ENCODE measurements at regions not wholly inside any gene's neighbourhood (a gene's known extent, or its start where the extent isn't known, plus 50 kb on each side); places are given as distances from the start of the nearest gene placed in this dataset.
"Not testable (repeated sequence)": the region's sequence is repeated elsewhere in the genome, so short reads cannot be mapped to it uniquely, and the experiment has no call there.

DNA sequence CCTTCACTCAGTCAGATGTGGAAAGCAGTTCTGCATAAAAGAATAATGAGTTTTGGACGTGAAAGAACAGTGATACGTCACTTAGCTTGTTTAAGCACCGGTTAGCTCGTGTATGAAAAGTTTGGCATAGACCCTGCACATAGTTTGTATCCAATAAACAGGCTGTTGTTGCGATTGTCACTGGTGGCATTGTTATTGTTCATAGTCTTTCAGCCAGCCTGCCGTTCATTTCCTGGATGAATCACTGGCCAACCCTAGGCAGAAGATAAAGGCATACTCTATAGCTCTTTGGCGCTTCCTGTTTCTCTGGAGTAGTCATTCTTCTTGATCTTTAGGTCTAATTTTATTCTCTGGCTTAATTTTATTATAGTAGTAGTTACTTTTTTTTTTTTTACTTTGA lies 57.8 kb upstream of the ANKRD30A start:
- Histone ChIP-seq H3K4me1 (no peaks in the 10 kb centered on the region), H3K27ac (no peak overlapping the region), H3K27me3 (no peaks in the 10 kb centered on the region), H3K4me3 (no peak overlapping the region), H3K36me3 (no peaks in the 10 kb centered on the region), H3K9me3 (peaks cover 0 to 5% (median 0%) of the 10 kb centered on the region in 4 donors)
- WGBS, 2 donors: 82 to 86% methylated on average over 7 of the region's 7 CpGs
- ATAC-seq (ENCODE audit: low FRiP score in 2 of 2) (no peak), DNase-seq (no peak)
- TF ChIP-seq POLR2AphosphoS5 (IDR thresholded peaks at IDR 0.05) (no peak), POLR2A (IDR thresholded peaks at IDR 0.05) (no peak), EP300 (IDR thresholded peaks at IDR 0.05) (no peak)
- TF ChIP-seq, protein P1, sequence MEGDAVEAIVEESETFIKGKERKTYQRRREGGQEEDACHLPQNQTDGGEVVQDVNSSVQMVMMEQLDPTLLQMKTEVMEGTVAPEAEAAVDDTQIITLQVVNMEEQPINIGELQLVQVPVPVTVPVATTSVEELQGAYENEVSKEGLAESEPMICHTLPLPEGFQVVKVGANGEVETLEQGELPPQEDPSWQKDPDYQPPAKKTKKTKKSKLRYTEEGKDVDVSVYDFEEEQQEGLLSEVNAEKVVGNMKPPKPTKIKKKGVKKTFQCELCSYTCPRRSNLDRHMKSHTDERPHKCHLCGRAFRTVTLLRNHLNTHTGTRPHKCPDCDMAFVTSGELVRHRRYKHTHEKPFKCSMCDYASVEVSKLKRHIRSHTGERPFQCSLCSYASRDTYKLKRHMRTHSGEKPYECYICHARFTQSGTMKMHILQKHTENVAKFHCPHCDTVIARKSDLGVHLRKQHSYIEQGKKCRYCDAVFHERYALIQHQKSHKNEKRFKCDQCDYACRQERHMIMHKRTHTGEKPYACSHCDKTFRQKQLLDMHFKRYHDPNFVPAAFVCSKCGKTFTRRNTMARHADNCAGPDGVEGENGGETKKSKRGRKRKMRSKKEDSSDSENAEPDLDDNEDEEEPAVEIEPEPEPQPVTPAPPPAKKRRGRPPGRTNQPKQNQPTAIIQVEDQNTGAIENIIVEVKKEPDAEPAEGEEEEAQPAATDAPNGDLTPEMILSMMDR (IDR thresholded peaks at IDR 0.05): no peak

DNA sequence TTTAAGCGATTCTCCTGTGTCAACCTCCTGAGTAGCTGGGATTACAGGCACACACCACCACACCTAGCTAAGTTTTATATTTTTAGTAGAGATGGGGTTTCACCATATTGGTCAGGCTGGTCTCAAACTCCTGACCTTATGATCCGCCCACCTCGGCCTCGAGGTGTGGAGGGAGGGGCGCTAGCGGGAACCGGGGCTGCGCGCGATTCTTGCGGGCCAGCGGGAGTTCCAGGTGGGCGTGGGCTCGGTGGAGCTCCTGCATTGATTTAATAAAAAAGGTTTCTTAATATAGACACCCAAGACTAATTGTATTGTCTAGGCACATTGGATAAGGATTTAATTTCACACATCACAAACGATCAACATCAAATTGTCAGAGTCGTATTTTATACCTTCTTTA lies 63.1 kb upstream of the ANKRD30A start:
- 91 to 92% methylated on average over 16 of the region's 16 CpGs for WGBS, 2 donors
- not testable (repeated sequence) for H3K27me3 ChIP-seq; H3K4me3 ChIP-seq; H3K36me3 ChIP-seq; H3K27ac ChIP-seq; H3K4me1 ChIP-seq; ATAC-seq (ENCODE audit: low FRiP score in 2 of 2); H3K9me3 ChIP-seq
- peak in 1 of 2 donors; percentile 46 for DNase-seq

DNA sequence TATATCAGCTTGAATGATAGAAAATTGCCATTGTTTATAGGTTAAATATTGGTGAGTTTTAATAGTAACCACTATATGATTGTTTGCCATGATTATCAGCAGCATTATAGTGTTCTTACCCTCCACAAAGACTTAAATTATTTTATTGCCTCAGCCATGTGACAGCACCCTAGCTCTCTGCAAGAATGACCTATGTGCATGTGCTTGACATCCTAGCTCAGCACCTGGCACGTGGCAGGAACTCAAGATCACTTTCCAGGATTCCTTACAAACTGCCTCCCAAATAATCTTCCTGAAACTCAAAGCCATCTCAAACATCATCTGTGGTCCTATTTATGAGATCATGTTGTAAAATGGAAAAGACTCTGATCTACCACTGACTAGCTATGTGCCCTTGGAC lies 68.1 kb upstream of the ANKRD30A start:
- WGBS, 2 donors: 6 to 10% methylated on average over 1 of the region's 1 CpG
- Histone ChIP-seq H3K4me1 (no peaks in the 10 kb centered on the region), H3K9me3 (no peaks in the 10 kb centered on the region), H3K36me3 (no peaks in the 10 kb centered on the region), H3K4me3 (no peak overlapping the region), H3K27ac (no peak overlapping the region), H3K27me3 (no peaks in the 10 kb centered on the region)
- no peak for DNase-seq
- TF ChIP-seq POLR2AphosphoS5 (IDR thresholded peaks at IDR 0.05): no peak
- no peak for TF ChIP-seq POLR2A (IDR thresholded peaks at IDR 0.05)
- TF ChIP-seq, protein P1 (IDR thresholded peaks at IDR 0.05): no peak
- no peak for TF ChIP-seq EP300 (IDR thresholded peaks at IDR 0.05)
- ATAC-seq (ENCODE audit: low FRiP score in 2 of 2): no peak

DNA sequence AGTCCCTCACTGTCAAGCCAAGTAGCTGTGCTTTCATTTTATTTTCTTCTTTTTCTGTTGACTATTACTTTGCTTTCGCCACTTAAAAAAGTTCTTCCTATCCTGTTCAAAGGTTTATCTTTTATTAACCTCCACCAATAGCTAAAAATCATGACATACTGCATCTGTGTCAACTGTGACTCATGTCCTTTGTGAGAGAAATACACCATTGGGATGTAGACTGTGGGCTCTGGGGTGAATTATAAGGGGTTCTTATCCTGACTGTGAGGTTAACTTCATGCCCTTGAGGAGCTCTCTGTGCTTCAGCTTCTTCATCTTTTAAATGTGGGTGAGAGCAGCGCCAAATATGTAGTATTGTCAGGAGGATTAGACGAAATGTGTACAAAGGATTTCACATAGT lies 71.9 kb upstream of the ANKRD30A start:
- TF ChIP-seq, protein P1 (IDR thresholded peaks at IDR 0.05): no peak
- no peak for TF ChIP-seq POLR2AphosphoS5 (IDR thresholded peaks at IDR 0.05)
- TF ChIP-seq EP300 (IDR thresholded peaks at IDR 0.05): no peak
- no peak for TF ChIP-seq POLR2A (IDR thresholded peaks at IDR 0.05)

DNA sequence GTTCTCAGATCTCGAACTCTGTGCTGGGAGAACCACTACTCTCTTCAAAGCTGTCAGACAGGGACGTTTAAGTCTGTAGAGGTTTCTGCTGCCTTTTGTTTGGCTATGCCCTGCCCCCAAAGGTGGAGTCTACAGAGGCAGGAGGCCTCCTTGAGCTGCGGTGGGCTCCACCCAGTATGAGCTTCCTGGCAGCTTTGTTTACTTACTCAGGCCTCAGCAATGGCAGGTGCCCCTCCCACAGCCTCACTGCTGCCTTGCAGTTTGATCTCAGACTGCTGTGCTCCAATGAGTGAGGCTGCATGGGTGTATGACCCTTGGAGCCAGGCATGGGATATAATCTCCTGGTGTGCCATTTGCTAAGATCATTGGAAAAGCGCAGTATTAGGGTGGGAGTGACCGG lies 75.4 kb upstream of the ANKRD30A start:
- DNase-seq; H3K27me3 ChIP-seq; H3K9me3 ChIP-seq; H3K27ac ChIP-seq; ATAC-seq (ENCODE audit: low FRiP score in 2 of 2); H3K4me3 ChIP-seq; H3K36me3 ChIP-seq; H3K4me1 ChIP-seq: not testable (repeated sequence)
- 74 to 79% methylated on average over 5 of the region's 5 CpGs for WGBS, 2 donors

More for the DNA sequence above, 71.9 kb upstream of the ANKRD30A start:
- ATAC-seq (ENCODE audit: low FRiP score in 2 of 2): no peak
- Histone ChIP-seq H3K4me3 (no peak overlapping the region), H3K27me3 (no peaks in the 10 kb centered on the region), H3K4me1 (no peaks in the 10 kb centered on the region), H3K36me3 (no peaks in the 10 kb centered on the region), H3K9me3 (peaks cover 0 to 10% (median 4%) of the 10 kb centered on the region in 4 donors), H3K27ac (no peak overlapping the region)
- 76 to 82% methylated on average over 3 of the region's 3 CpGs for WGBS, 2 donors
- DNase-seq: no peak

DNA sequence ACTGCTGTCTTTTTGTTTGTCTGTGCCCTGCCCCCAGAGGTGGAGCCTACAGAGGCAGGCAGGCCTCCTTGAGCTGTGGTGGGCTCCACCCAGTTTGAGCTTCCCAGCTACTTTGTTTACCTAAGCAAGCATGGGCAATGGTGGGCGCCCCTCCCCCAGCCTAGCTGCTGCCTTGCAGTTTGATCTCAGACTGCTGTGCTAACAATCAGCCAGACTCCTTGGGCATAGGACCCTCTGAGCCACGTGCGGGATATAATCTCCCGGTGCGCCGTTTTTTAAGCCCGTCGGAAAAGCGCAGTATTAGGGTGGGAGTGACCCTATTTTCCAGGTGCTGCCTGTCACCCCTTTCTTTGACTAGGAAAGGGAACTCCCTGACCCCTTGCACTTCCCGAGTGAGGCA lies 81.1 kb upstream of the ANKRD30A start:
- not testable (repeated sequence) for H3K27ac ChIP-seq; H3K9me3 ChIP-seq; DNase-seq; H3K36me3 ChIP-seq; H3K4me3 ChIP-seq; ATAC-seq (ENCODE audit: low FRiP score in 2 of 2); H3K4me1 ChIP-seq; H3K27me3 ChIP-seq
- 83 to 96% methylated on average over 5 to 10 of the region's 10 CpGs for WGBS, 2 donors

All from upper lobe of left lung (tissue), 6 donors.